CD14-positive monocyte (primary cell): ENCODE measurements at regions not wholly inside any gene's neighbourhood (a gene's known extent, or its start where the extent isn't known, plus 50 kb on each side); places are given as distances from the start of the nearest gene placed in this dataset.
"Not testable (repeated sequence)": the region's sequence is repeated elsewhere in the genome, so short reads cannot be mapped to it uniquely, and the experiment has no call there.

Source experiments
- DNase-seq, 3 donors: peaks; one replicate each; pipeline ENCODE4 v3.0.0-alpha.2; 2011 to 2022
- H2AFZ ChIP-seq: 2 replicates; pipeline ENCODE4 v1.6.0; 2012; ENCODE audit warnings: mild to moderate bottlenecking, low read depth, low read length, inconsistent platforms; ENCODE audit not compliant: insufficient read depth, poor library complexity, severe bottlenecking
- H3K27ac ChIP-seq, 2 donors: 1 replicate in 1 of 2; 2 replicates in 1 of 2; pipeline ENCODE4 v1.5.1; 2012 to 2013; ENCODE audit warnings: low read length in 2 of 2, control low read depth in 1 of 2, inconsistent platforms in 1 of 2, low read depth in 1 of 2, mild to moderate bottlenecking in 1 of 2
- H3K27me3 ChIP-seq, 2 donors: one replicate each; pipeline versions ENCODE4 v1.6.0 to v1.6.1; 2011 to 2013; ENCODE audit warnings: low read length in 2 of 2; ENCODE audit not compliant: control insufficient read depth in 2 of 2, insufficient read depth in 2 of 2
- H3K36me3 ChIP-seq, 2 donors: replicated peaks in 1 of 2; 1 replicate in 1 of 2; 2 replicates in 1 of 2; pipeline versions ENCODE4 v1.5.1 to v1.6.1; 2012 to 2013; ENCODE audit warnings: low read length in 2 of 2, control low read depth in 1 of 2, inconsistent platforms in 1 of 2, mild to moderate bottlenecking in 1 of 2; ENCODE audit not compliant: insufficient read depth in 2 of 2, control insufficient read depth in 1 of 2
- H3K4me1 ChIP-seq, 2 donors: 1 replicate in 1 of 2; 2 replicates in 1 of 2; pipeline versions ENCODE4 v1.5.1 to v1.6.1; 2012 to 2013; ENCODE audit warnings: low read length in 2 of 2, control low read depth in 1 of 2, inconsistent platforms in 1 of 2, mild to moderate bottlenecking in 1 of 2, moderate library complexity in 1 of 2; ENCODE audit not compliant: insufficient read depth in 2 of 2, control insufficient read depth in 1 of 2
- H3K4me2 ChIP-seq: replicated peaks from 2 replicates; pipeline ENCODE3; 2012; ENCODE audit warnings: low read length, moderate library complexity, mild to moderate bottlenecking; ENCODE audit not compliant: poor library complexity, severe bottlenecking; ENCODE audit errors: extremely low read depth
- H3K4me3 ChIP-seq, 3 experiments: fragments of 200-600 bp in 1 of 3; sonication (generic) in 1 of 3; replicated peaks in 1 of 3; 1 replicate in 2 of 3; 2 replicates in 1 of 3; pipeline ENCODE4 v1.5.1; 2011 to 2013; ENCODE audit warnings: low read length in 3 of 3, mild to moderate bottlenecking in 3 of 3, control low read depth in 2 of 3, low read depth in 2 of 3, inconsistent platforms in 1 of 3, moderate library complexity in 1 of 3
- H3K79me2 ChIP-seq: 2 replicates; pipeline ENCODE4 v1.6.0; 2012; ENCODE audit warnings: mild to moderate bottlenecking, control low read depth, inconsistent platforms, low read length, moderate library complexity; ENCODE audit not compliant: insufficient read depth
- H3K9ac ChIP-seq: 2 replicates; pipeline ENCODE4 v1.6.0; 2017; ENCODE audit warnings: low read length, mild to moderate bottlenecking; ENCODE audit not compliant: insufficient read depth, poor library complexity, severe bottlenecking
- H3K9me3 ChIP-seq, 2 donors: replicated peaks in 1 of 2; 1 replicate in 1 of 2; 2 replicates in 1 of 2; pipeline versions ENCODE4 v1.5.1 to v1.6.1; 2012 to 2013; ENCODE audit warnings: low read length in 2 of 2, control low read depth in 1 of 2; ENCODE audit not compliant: control insufficient read depth in 1 of 2, insufficient read depth in 1 of 2
- H4K20me1 ChIP-seq: 2 replicates; pipeline ENCODE4 v1.6.0; 2012; ENCODE audit warnings: mild to moderate bottlenecking, low read length, control low read depth, moderate library complexity; ENCODE audit not compliant: insufficient read depth
- H3K27ac Mint-ChIP-seq, 7 donors: one replicate each; pipeline ENCODE4 v1.8.0; 2020; ENCODE audit warnings: mild to moderate bottlenecking in 7 of 7, mixed read lengths in 7 of 7, moderate library complexity in 6 of 7, inconsistent platforms in 2 of 7
- H3K27me3 Mint-ChIP-seq, 3 donors: one replicate each; pipeline ENCODE4 v1.8.0; 2021 to 2022; ENCODE audit warnings: low read depth in 3 of 3, mild to moderate bottlenecking in 3 of 3, mixed read lengths in 3 of 3, moderate library complexity in 3 of 3, inconsistent platforms in 1 of 3
- H3K36me3 Mint-ChIP-seq, 2 donors: one replicate each; pipeline ENCODE4 v1.8.0; 2020; ENCODE audit warnings: mixed read lengths in 2 of 2, inconsistent platforms in 1 of 2, mild to moderate bottlenecking in 1 of 2
- H3K4me1 Mint-ChIP-seq: one replicate; pipeline ENCODE4 v1.8.0; 2020; ENCODE audit warnings: mild to moderate bottlenecking, mixed read lengths
- H3K4me3 Mint-ChIP-seq, 2 donors: one replicate each; pipeline ENCODE4 v1.8.0; 2020; ENCODE audit warnings: mild to moderate bottlenecking in 2 of 2, mixed read lengths in 2 of 2, moderate library complexity in 1 of 2
- H3K9me3 Mint-ChIP-seq, 7 donors: one replicate each; pipeline ENCODE4 v1.8.0; 2020 to 2022; ENCODE audit warnings: mixed read lengths in 7 of 7, mild to moderate bottlenecking in 6 of 7, moderate library complexity in 6 of 7, inconsistent platforms in 2 of 7
- WGBS: methylation state at CpG from one replicate; pipeline ENCODE4 v1.1.5; 2013; ENCODE audit warnings: missing lambda C conversion rate; ENCODE audit not compliant: insufficient coverage; 5-methylcytosine and 5-hydroxymethylcytosine counted together
- intact Hi-C, 2 donors: fragments of 100-400 bp; cut with micrococcal nuclease; formaldehyde crosslinking; loops; one replicate each; pipeline versions ENCODE4 v1.15.0 to v1.15.1; 2023

DNA sequence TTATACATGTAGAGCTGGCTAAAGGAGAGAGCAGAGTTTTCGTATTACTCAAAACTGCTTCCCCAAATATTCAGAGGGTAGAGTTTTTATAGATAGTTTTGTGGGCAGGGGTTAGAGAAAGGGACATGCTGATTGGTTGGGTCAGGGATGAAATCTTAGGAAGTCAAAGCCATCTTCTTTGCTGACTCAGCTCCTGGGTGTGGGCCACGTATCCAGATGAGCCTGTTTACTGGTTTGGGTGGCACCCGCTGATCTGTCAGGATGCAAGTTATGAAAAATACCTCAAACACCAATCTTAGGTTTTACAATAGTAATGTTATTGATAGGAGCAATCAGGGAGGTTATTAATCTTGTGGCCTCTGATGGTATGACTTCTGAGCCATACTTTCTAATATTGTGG is 164.0 kb upstream of the NPAP1 start:
- H3K36me3 ChIP-seq, H3K27me3 Mint-ChIP-seq, H2AFZ ChIP-seq, H3K4me2 ChIP-seq, H3K4me1 Mint-ChIP-seq, H3K27ac Mint-ChIP-seq, H4K20me1 ChIP-seq, H3K36me3 Mint-ChIP-seq, DNase-seq, H3K9ac ChIP-seq, H3K27ac ChIP-seq, H3K4me3 ChIP-seq, H3K4me1 ChIP-seq, intact Hi-C loops, H3K79me2 ChIP-seq, H3K27me3 ChIP-seq, H3K4me3 Mint-ChIP-seq: not testable (repeated sequence)
- H3K9me3 ChIP-seq: peaks cover 0 to 10% of the 10 kb centered on the region in 2 donors
- H3K9me3 Mint-ChIP-seq: peaks cover 0 to 13% (median 4%) of the 10 kb centered on the region in 7 donors
- WGBS: no CpG with 5 or more reads among the region's 3 CpGs

DNA sequence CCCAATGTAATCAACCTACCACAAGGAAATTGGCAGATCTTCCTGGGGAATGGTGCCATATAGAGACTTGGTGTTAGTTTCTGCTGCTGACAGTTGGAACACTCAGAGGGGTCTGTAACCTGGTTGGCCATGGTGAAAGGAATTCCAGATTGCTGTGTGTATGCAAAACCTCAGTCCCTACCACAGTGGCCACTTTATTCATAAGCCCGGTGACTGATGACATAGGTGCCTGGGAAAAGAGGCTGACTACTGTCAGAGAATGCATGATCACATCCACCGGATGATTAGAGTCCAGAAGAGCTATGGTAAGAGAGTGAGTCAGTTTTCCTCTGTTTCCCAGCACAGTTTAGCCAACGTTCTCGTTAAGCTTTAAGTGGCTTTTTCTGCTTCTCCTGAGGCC is 156.8 kb upstream of the NPAP1 start:
- H3K27me3 ChIP-seq, H3K4me3 ChIP-seq, intact Hi-C loops, H3K4me1 Mint-ChIP-seq, H3K4me3 Mint-ChIP-seq, H3K9ac ChIP-seq, DNase-seq, H3K36me3 ChIP-seq, H2AFZ ChIP-seq, H3K27ac Mint-ChIP-seq, H3K79me2 ChIP-seq, H3K27me3 Mint-ChIP-seq, H3K4me1 ChIP-seq, H3K4me2 ChIP-seq, H4K20me1 ChIP-seq, H3K36me3 Mint-ChIP-seq, H3K27ac ChIP-seq: not testable (repeated sequence)
- peaks cover 0 to 13% of the 10 kb centered on the region in 2 donors for H3K9me3 ChIP-seq
- peaks cover 2 to 18% (median 4%) of the 10 kb centered on the region in 7 donors for H3K9me3 Mint-ChIP-seq
- 88% methylated on average over 2 of the region's 4 CpGs for WGBS

GRCh38 chr15:24531235-24531634 is 144.3 kb upstream of the NPAP1 start:
- H3K36me3 ChIP-seq, intact Hi-C loops, H3K4me1 Mint-ChIP-seq, H3K27ac Mint-ChIP-seq, H3K4me2 ChIP-seq, H3K27me3 ChIP-seq, DNase-seq, H4K20me1 ChIP-seq, H3K9ac ChIP-seq, H3K27ac ChIP-seq, H3K79me2 ChIP-seq, H2AFZ ChIP-seq, H3K27me3 Mint-ChIP-seq, H3K36me3 Mint-ChIP-seq, H3K4me3 Mint-ChIP-seq, H3K4me1 ChIP-seq, H3K9me3 ChIP-seq, H3K4me3 ChIP-seq: not testable (repeated sequence)
- peaks cover 0 to 17% (median 4%) of the 10 kb centered on the region in 7 donors for H3K9me3 Mint-ChIP-seq
- WGBS: no CpG with 5 or more reads among the region's 3 CpGs

DNA sequence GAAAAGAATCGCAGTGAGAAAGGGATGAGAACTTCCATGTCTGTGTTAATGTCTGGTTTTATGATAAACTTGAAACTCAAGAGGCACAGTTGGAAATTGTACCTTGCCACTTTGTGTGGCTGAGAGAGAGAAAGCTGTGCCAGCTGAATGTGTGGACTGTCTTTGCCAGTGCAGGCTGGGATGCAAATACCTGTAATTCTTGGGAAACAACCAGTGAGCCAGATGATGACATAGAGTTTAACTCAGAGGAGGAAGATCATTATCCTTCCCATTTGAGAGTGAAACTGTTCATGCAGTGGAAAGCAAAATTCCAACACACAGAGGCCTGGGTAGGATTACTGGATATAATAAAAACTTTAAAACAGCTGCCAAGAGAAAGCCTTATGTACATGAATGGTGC is 141.5 kb upstream of the NPAP1 start:
- H4K20me1 ChIP-seq, H3K4me1 Mint-ChIP-seq, intact Hi-C loops, H3K4me3 ChIP-seq, H3K79me2 ChIP-seq, H3K4me1 ChIP-seq, H3K9me3 ChIP-seq, H3K36me3 ChIP-seq, H3K36me3 Mint-ChIP-seq, H2AFZ ChIP-seq, H3K4me2 ChIP-seq, H3K27ac ChIP-seq, H3K27me3 Mint-ChIP-seq, DNase-seq, H3K27me3 ChIP-seq, H3K4me3 Mint-ChIP-seq, H3K9ac ChIP-seq: not testable (repeated sequence)
- no CpG with 5 or more reads among the region's 1 CpG for WGBS
- Mint-ChIP-seq H3K27ac (peak overlapping the region in 1 of 7 donors; percentile 57), H3K9me3 (peaks cover 0 to 16% (median 4%) of the 10 kb centered on the region in 7 donors)
